GM10266 (cell line): ENCODE measurements at regions not wholly inside any gene's neighbourhood (a gene's known extent, or its start where the extent isn't known, plus 50 kb on each side); places are given as distances from the start of the nearest gene placed in this dataset.

Experiments used
- DNase-seq: peaks from one replicate; pipeline ENCODE4 v3.0.0; 2012; ENCODE audit errors: extremely low spot score
- CTCF ChIP-seq: IDR thresholded peaks from 2 replicates; pipeline ENCODE4 v1.5.1; 2012; ENCODE audit warnings: mild to moderate bottlenecking, low read depth; ENCODE audit not compliant: control insufficient read depth, insufficient read depth; ENCODE audit errors: missing control alignments

- TF ChIP-seq CTCF = no peak
- no peak for DNase-seq
Observed at GRCh38 chr4:100970414-100970813, 376.9 kb downstream of the PPP3CA start.

GRCh38 chr4:100969925-100970324 is 377.4 kb downstream of the PPP3CA start:
- DNase-seq = no peak
- TF ChIP-seq CTCF = no peak

- TF ChIP-seq CTCF = no peak
- no peak for DNase-seq
Observed at GRCh38 chr4:100968046-100968445, 379.3 kb downstream of the PPP3CA start.

GRCh38 chr4:100963627-100964026 is 383.7 kb downstream of the PPP3CA start:
- TF ChIP-seq CTCF = no peak
- no peak for DNase-seq

- TF ChIP-seq CTCF = no peak
- no peak for DNase-seq
Observed at GRCh38 chr4:100962698-100963097, 384.6 kb downstream of the PPP3CA start.

GRCh38 chr4:100960232-100960631 is 387.1 kb downstream of the PPP3CA start:
- no peak for DNase-seq
- no peak for TF ChIP-seq CTCF

GRCh38 chr4:100954046-100954445 is 393.3 kb downstream of the PPP3CA start:
- DNase-seq = no peak
- TF ChIP-seq CTCF = no peak

- DNase-seq = no peak
- no peak for TF ChIP-seq CTCF
Observed at GRCh38 chr4:100953616-100954015, 393.7 kb downstream of the PPP3CA start.
